OCI-LY7 (cell line): ENCODE measurements at regions not wholly inside any gene's neighbourhood (a gene's known extent, or its start where the extent isn't known, plus 50 kb on each side); places are given as distances from the start of the nearest gene placed in this dataset.

Experiments
- CTCF ChIP-seq: fragments of 200-600 bp; sonication (generic); conservative IDR thresholded peaks from 2 replicates; pipeline ENCODE4 v1.5.1; 2014; ENCODE audit warnings: mild to moderate bottlenecking, antibody characterized with exemption, low read length, moderate library complexity, mixed read lengths
- EZH2phosphoT487 ChIP-seq: fragments of 200-600 bp; sonication (generic); IDR thresholded peaks from 2 replicates; pipeline ENCODE4 v1.6.1; 2018; ENCODE audit warnings: low read depth, borderline replicate concordance, mild to moderate bottlenecking, mixed run types, antibody characterized with exemption, low read length, moderate library complexity, mixed read lengths

GRCh38 chr6:103042336-103042735 is 1648.8 kb downstream of the GRIK2 start:
- TF ChIP-seq CTCF = no peak
- TF ChIP-seq EZH2phosphoT487 = no peak
